ENCODE measurements at regions not wholly inside any gene's neighbourhood (a gene's known extent, or its start where the extent isn't known, plus 50 kb on each side); places are given as distances from the start of the nearest gene placed in this dataset.

- TF ChIP-seq CTCF (IDR thresholded peaks at IDR 0.05) (no peak), EP300 (IDR thresholded peaks at IDR 0.05) (no peak), POLR2A (IDR thresholded peaks at IDR 0.05) (no peak)
Observed at GRCh38 chr2:855177-855576, 95.5 kb upstream of the SNTG2 start.

Measured in ovary (tissue), 3 donors.